HFF-Myc (cell line): ENCODE measurements at regions not wholly inside any gene's neighbourhood (a gene's known extent, or its start where the extent isn't known, plus 50 kb on each side); places are given as distances from the start of the nearest gene placed in this dataset.

Experiments
- DNase-seq: peaks from one replicate; pipeline ENCODE4 v3.0.0-alpha.2; 2011; ENCODE audit warnings: low read depth; ENCODE audit errors: extremely low read depth
- H3K4me3 ChIP-seq: replicated peaks from 2 replicates; pipeline ENCODE4 v1.5.1; 2011; ENCODE audit warnings: low read depth, mild to moderate bottlenecking, control low read depth, low read length
- TF ChIP-seq, protein P1 (sequence below): IDR thresholded peaks from 2 replicates; pipeline ENCODE4 v1.5.1; 2012; ENCODE audit warnings: mild to moderate bottlenecking, low read depth, low read length, control low read depth; ENCODE audit errors: missing control alignments

DNA sequence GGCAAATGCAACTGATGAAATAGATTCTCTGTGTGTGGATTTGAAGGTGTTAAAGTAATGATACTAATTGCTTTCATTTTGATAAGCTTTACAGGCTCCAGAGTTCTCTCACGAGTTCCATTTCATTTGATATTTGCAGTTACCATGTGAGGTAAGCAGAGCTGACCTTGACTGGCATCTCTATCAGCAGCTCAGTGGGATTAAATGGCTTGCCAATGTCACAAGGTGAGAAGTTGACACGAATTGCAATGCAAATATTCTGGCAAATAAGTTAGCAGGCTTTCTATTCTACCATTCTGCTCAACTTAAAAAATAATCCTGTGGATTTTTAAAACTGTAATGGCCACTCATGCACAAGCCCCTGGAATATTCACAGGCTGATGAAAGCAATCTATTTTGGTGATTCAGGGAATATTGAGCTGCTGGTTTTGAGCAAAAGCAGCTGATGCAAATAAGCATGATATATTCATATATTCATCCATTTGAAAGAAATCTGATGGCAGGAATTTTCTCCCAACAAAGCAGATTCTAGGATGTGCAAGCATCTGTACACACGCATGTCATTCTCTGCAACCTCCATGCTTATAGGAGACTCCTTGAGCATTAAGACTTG, 64.5 kb upstream of the ANKRD1 start:
- TF ChIP-seq, protein P1, sequence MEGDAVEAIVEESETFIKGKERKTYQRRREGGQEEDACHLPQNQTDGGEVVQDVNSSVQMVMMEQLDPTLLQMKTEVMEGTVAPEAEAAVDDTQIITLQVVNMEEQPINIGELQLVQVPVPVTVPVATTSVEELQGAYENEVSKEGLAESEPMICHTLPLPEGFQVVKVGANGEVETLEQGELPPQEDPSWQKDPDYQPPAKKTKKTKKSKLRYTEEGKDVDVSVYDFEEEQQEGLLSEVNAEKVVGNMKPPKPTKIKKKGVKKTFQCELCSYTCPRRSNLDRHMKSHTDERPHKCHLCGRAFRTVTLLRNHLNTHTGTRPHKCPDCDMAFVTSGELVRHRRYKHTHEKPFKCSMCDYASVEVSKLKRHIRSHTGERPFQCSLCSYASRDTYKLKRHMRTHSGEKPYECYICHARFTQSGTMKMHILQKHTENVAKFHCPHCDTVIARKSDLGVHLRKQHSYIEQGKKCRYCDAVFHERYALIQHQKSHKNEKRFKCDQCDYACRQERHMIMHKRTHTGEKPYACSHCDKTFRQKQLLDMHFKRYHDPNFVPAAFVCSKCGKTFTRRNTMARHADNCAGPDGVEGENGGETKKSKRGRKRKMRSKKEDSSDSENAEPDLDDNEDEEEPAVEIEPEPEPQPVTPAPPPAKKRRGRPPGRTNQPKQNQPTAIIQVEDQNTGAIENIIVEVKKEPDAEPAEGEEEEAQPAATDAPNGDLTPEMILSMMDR = no peak
- DNase-seq = no peak
- no peak overlapping the region for H3K4me3 ChIP-seq

DNA sequence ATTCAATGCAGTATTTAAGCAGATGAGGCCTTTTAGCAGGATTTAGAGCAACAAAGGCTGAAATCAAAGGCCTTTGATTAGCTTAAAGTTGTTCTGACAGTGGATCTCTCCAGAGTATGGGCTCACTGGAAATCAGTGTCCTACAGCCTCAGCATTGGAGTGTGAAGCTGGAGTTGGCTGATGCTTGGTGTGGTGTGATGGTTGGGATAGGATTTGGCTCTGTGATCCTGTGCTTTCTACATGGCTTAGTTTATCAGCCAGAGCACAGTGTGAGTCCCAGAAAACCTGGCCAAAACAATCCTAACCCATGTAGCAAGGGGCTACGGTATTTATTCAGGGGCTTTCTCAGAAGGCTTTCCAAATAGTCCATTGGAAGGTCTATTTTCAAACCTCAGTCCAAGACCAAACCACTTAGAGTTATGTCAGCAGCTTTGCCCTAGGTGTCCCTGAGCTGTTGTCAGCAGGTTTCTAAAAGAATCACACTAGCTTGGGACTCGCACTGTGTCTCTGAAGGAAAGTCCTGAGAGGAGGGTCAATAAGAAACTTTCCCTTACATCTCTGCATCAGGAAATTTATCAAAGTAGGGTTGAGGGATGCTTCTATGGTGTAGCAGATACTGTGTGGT, 65.4 kb upstream of the ANKRD1 start:
- H3K4me3 ChIP-seq = no peak overlapping the region
- TF ChIP-seq, protein P1 = no peak
- no peak for DNase-seq

DNA sequence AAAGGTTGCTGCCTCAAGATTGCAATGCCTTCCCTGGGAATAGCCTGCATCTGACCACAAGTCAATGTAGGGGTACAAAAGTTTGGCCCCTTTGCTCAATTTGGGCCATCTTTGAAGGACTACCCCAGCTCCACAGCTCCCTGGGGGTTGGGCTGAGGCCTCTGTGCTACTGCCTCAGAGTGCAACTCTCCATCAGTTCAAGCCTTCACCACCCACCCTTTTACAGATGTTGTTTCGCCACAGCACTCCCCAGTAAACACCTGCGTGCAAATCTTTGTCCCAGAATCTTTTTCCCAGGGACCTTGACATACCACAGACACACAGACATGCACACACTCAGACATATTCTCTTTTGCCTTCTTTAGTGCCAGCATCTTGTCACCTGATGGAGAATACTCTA, 66.0 kb upstream of the ANKRD1 start:
- TF ChIP-seq, protein P1 = no peak
- DNase-seq = no peak
- H3K4me3 ChIP-seq = no peak overlapping the region

DNA sequence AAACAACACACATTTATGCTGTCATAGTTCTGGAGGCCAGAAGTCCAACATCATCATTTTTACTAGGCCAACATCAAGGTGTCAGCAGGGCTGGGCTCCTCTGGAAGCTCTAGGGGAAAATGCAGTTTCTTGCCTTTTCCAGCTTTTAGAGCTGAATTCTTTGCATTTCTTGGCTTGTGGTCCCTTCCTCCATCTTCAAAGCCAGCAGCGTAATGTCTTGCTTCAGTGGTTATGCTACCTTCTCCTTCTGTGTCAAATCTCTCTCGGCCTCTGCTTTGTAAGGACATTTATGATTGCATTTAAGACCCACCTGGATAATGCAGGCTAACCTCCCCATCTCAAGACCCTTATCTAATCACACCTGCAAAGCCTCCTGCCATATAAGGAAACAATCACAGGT, 66.5 kb upstream of the ANKRD1 start:
- H3K4me3 ChIP-seq = no peak overlapping the region
- TF ChIP-seq, protein P1 = no peak
- DNase-seq = no peak

DNA sequence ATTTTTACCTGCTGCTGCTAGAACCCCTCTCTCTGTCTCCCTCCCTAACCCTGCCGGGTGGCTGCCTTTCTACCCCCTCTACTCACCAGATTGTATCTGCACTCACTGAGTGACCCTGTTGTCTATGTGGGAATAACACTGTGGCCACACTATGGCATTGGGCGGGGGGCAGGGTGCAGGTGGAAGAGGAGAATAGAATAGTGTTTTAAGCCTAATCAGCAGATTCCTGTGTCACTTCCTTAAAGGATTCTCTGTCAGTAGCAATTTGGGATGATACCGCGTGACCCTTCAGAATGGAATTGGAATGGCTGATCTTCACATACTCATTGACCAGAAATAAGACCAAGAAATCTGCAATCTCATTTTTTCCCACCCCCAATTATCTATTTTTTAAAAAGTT, 67.1 kb upstream of the ANKRD1 start:
- H3K4me3 ChIP-seq = no peak overlapping the region
- DNase-seq = no peak
- TF ChIP-seq, protein P1 = no peak

DNA sequence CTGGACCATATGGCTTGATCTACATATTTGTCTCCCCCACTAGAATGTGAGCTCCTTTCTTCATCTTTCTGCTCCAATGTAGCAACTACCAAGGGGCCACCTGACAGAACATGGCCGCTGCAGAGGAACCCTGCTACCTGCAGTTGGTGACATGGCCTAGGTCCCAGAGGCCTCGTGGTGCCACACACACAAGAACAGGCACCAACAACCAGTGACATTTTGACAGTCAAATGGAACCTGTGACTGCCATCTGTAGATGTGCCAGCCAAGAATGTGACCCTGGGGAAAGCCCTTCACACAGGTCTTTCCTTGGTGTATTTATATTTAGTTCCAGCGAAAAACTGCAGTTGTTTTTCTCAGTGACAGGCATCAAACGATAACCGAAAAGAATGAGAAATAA, 67.9 kb upstream of the ANKRD1 start:
- no peak overlapping the region for H3K4me3 ChIP-seq
- TF ChIP-seq, protein P1 = no peak
- DNase-seq = no peak

DNA sequence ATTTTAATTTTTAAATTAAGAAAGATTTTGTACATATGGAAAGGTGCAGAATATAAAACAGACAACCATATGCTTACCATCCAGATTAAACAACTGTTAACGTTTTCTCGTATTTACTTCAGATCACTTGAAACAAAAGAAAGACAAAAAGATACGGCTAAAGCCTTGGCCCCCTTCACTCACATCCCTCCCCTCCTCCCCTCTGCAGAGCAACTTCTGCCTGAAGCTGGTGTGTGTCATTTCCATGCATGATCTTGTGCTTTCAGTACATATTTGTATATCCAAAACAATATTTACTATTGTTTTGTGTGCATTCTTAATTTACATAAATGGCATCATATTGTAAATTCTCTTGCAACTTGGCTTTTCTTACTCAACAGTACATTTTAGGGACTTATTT, 68.5 kb upstream of the ANKRD1 start:
- DNase-seq = no peak
- TF ChIP-seq, protein P1 = no peak
- no peak overlapping the region for H3K4me3 ChIP-seq
